GM19468 (cell line): ENCODE measurements at regions not wholly inside any gene's neighbourhood (a gene's known extent, or its start where the extent isn't known, plus 50 kb on each side); places are given as distances from the start of the nearest gene placed in this dataset.

Source experiments
- ATAC-seq: cut with Tn5 transposase; IDR thresholded peaks from one replicate; pipeline ENCODE4 v1.9.1; 2021; ENCODE audit warnings: mild to moderate bottlenecking, moderate library complexity, moderate number of reproducible peaks; ENCODE audit not compliant: unreplicated experiment; ENCODE audit errors: extremely low read depth

GRCh38 chr6:113626475-113626874 is 230.7 kb upstream of the MARCKS start:
- peak; percentile 5 for ATAC-seq

GRCh38 chr6:113627480-113627879 is 229.7 kb upstream of the MARCKS start:
- no peak for ATAC-seq

- no peak for ATAC-seq
Observed at GRCh38 chr6:113629256-113629655, 227.9 kb upstream of the MARCKS start.

GRCh38 chr6:113629975-113630737 is 227.0 kb upstream of the MARCKS start:
- no peak for ATAC-seq

GRCh38 chr6:113630738-113631535 is 226.2 kb upstream of the MARCKS start:
- ATAC-seq = peak; percentile 59

- no peak for ATAC-seq
Observed at GRCh38 chr6:113631666-113632065, 225.5 kb upstream of the MARCKS start.

GRCh38 chr6:113632220-113632864 is 224.8 kb upstream of the MARCKS start:
- peak; percentile 22 for ATAC-seq

- no peak for ATAC-seq
Observed at GRCh38 chr6:113633638-113634037, 223.5 kb upstream of the MARCKS start.

GRCh38 chr6:113634352-113635163 is 222.6 kb upstream of the MARCKS start:
- no peak for ATAC-seq

GRCh38 chr6:113635222-113635986 is 221.7 kb upstream of the MARCKS start:
- ATAC-seq = no peak

- ATAC-seq = no peak
Observed at GRCh38 chr6:113636357-113636824, 220.8 kb upstream of the MARCKS start.

GRCh38 chr6:113640051-113640450 is 217.1 kb upstream of the MARCKS start:
- ATAC-seq = no peak

GRCh38 chr6:113642001-113642713 is 215.0 kb upstream of the MARCKS start:
- ATAC-seq = no peak

GRCh38 chr6:113642714-113643406 is 214.3 kb upstream of the MARCKS start:
- ATAC-seq = peak; percentile 98

- ATAC-seq = no peak
Observed at GRCh38 chr6:113643407-113643770, 213.8 kb upstream of the MARCKS start.

- no peak for ATAC-seq
Observed at GRCh38 chr6:113644861-113645575, 212.1 kb upstream of the MARCKS start.

GRCh38 chr6:113645576-113645970 is 211.6 kb upstream of the MARCKS start:
- ATAC-seq = no peak

- no peak for ATAC-seq
Observed at GRCh38 chr6:113645986-113646385, 211.2 kb upstream of the MARCKS start.
